Upper lobe of left lung (tissue), 4 donors: ENCODE measurements at regions not wholly inside any gene's neighbourhood (a gene's known extent, or its start where the extent isn't known, plus 50 kb on each side); places are given as distances from the start of the nearest gene placed in this dataset.

ENCODE experiments used
- CTCF ChIP-seq, 6 experiments: fragments of 450-650 bp in 4 of 6; fragments of 200-600 bp in 2 of 6; sonication (generic) in 2 of 6; IDR thresholded peaks; one replicate each; pipeline ENCODE4 v1.5.1; 2016 to 2019; ENCODE audit warnings: antibody characterized with exemption in 6 of 6
- POLR2A ChIP-seq, 4 donors: fragments of 450-650 bp; IDR thresholded peaks; one replicate each; pipeline ENCODE4 v1.5.1; 2016 to 2017; ENCODE audit warnings: antibody characterized with exemption in 4 of 4, mild to moderate bottlenecking in 2 of 4

- TF ChIP-seq CTCF (IDR thresholded peaks at IDR 0.05) (no peak), POLR2A (IDR thresholded peaks at IDR 0.05) (no peak)
Observed at GRCh38 chr9:16985559-16986348, 115.3 kb upstream of the BNC2 start.
